SK-N-SH treated with all-trans-retinoic acid at 6 μM for 48 hours (cell line): ENCODE measurements at regions not wholly inside any gene's neighbourhood (a gene's known extent, or its start where the extent isn't known, plus 50 kb on each side); places are given as distances from the start of the nearest gene placed in this dataset.
"Not testable (repeated sequence)": the region's sequence is repeated elsewhere in the genome, so short reads cannot be mapped to it uniquely, and the experiment has no call there.

Experiments
- ARNTL ChIP-seq: fragments of 450-650 bp; formaldehyde crosslinking; IDR thresholded peaks from 2 replicates; pipeline ENCODE4 v1.5.0; 2020; ENCODE audit warnings: low read depth, mild to moderate bottlenecking, moderate library complexity, borderline replicate concordance
- ESRRG ChIP-seq: fragments of 250-450 bp; sonication (Bioruptor Pico); IDR thresholded peaks from 2 replicates; pipeline ENCODE4 v1.6.1; 2021; ENCODE audit warnings: mild to moderate bottlenecking
- RARB ChIP-seq: fragments of 250-450 bp; sonication (Bioruptor Pico); IDR thresholded peaks from 2 replicates; pipeline ENCODE4 v1.8.0; 2021; ENCODE audit warnings: mild to moderate bottlenecking, moderate library complexity
- TCF4 ChIP-seq: fragments of 250-450 bp; sonication (Bioruptor Pico); IDR thresholded peaks from 2 replicates; pipeline ENCODE4 v1.8.0; 2021; ENCODE audit warnings: mild to moderate bottlenecking, moderate library complexity, borderline replicate concordance
- ZC3H10 ChIP-seq: fragments of 250-450 bp; sonication (Bioruptor Pico); IDR thresholded peaks from 2 replicates; pipeline ENCODE4 v1.5.1; 2021; ENCODE audit warnings: mild to moderate bottlenecking, moderate library complexity
- ZFP30 ChIP-seq: fragments of 450-650 bp; formaldehyde crosslinking; IDR thresholded peaks from 2 replicates; pipeline ENCODE4 v1.5.0; 2022; ENCODE audit warnings: mild to moderate bottlenecking, moderate library complexity
- ZNF565 ChIP-seq: fragments of 450-650 bp; formaldehyde crosslinking; conservative IDR thresholded peaks from 2 replicates; pipeline ENCODE4 v1.5.0; 2020; ENCODE audit warnings: low read depth, mild to moderate bottlenecking, moderate library complexity
- ZNF70 ChIP-seq: fragments of 450-650 bp; formaldehyde crosslinking; IDR thresholded peaks from 2 replicates; pipeline ENCODE4 v1.5.0; 2020; ENCODE audit warnings: mild to moderate bottlenecking, moderate library complexity
- TF ChIP-seq, protein P1 (sequence below): fragments of 250-450 bp; sonication (Bioruptor Pico); IDR thresholded peaks from 2 replicates; pipeline ENCODE4 v1.8.0; 2020; ENCODE audit warnings: mild to moderate bottlenecking, moderate library complexity, borderline replicate concordance
- TF ChIP-seq, protein P2 (sequence below): fragments of 250-450 bp; sonication (Bioruptor Pico); IDR thresholded peaks from 2 replicates; pipeline ENCODE4 v1.5.1; 2020; ENCODE audit warnings: low read depth, mild to moderate bottlenecking, moderate library complexity
- TF ChIP-seq, protein P3 (sequence below): fragments of 250-450 bp; sonication (Bioruptor Pico); IDR thresholded peaks from 2 replicates; pipeline ENCODE4 v1.5.1; 2021; ENCODE audit warnings: mild to moderate bottlenecking, moderate library complexity

DNA sequence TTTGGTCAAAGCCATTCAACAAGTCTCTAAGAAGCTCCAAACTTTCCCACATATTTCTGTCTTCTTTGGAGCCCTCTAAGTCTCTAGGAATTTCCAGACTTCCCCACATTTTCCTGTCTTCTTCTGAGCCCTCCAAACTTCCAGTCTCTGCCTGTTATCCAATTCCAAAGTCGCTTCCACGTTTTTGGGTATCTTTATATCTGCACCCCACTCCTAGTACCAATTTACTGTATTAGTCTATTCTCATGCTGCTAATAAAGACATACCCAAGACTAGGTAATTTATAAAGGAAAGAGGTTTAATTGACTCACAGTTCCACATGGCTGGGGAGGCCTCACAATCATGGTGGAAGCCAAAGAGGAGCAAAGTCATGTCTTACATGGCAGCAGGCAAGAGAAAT, 182.9 kb upstream of the ARRDC3 start:
- not testable (repeated sequence) for TF ChIP-seq ESRRG (CRISPR knock-in tag); ZFP30 (CRISPR knock-in tag); ZNF70 (CRISPR knock-in tag); ARNTL (CRISPR knock-in tag); TCF4 (CRISPR knock-in tag); RARB (CRISPR knock-in tag); ZC3H10; ZNF565
- TF ChIP-seq, protein P1, sequence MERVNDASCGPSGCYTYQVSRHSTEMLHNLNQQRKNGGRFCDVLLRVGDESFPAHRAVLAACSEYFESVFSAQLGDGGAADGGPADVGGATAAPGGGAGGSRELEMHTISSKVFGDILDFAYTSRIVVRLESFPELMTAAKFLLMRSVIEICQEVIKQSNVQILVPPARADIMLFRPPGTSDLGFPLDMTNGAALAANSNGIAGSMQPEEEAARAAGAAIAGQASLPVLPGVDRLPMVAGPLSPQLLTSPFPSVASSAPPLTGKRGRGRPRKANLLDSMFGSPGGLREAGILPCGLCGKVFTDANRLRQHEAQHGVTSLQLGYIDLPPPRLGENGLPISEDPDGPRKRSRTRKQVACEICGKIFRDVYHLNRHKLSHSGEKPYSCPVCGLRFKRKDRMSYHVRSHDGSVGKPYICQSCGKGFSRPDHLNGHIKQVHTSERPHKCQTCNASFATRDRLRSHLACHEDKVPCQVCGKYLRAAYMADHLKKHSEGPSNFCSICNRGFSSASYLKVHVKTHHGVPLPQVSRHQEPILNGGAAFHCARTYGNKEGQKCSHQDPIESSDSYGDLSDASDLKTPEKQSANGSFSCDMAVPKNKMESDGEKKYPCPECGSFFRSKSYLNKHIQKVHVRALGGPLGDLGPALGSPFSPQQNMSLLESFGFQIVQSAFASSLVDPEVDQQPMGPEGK = not testable (repeated sequence)
- TF ChIP-seq, protein P2, sequence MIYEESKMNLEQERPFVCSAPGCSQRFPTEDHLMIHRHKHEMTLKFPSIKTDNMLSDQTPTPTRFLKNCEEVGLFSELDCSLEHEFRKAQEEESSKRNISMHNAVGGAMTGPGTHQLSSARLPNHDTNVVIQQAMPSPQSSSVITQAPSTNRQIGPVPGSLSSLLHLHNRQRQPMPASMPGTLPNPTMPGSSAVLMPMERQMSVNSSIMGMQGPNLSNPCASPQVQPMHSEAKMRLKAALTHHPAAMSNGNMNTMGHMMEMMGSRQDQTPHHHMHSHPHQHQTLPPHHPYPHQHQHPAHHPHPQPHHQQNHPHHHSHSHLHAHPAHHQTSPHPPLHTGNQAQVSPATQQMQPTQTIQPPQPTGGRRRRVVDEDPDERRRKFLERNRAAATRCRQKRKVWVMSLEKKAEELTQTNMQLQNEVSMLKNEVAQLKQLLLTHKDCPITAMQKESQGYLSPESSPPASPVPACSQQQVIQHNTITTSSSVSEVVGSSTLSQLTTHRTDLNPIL (CRISPR knock-in tag) = not testable (repeated sequence)
- TF ChIP-seq, protein P3, sequence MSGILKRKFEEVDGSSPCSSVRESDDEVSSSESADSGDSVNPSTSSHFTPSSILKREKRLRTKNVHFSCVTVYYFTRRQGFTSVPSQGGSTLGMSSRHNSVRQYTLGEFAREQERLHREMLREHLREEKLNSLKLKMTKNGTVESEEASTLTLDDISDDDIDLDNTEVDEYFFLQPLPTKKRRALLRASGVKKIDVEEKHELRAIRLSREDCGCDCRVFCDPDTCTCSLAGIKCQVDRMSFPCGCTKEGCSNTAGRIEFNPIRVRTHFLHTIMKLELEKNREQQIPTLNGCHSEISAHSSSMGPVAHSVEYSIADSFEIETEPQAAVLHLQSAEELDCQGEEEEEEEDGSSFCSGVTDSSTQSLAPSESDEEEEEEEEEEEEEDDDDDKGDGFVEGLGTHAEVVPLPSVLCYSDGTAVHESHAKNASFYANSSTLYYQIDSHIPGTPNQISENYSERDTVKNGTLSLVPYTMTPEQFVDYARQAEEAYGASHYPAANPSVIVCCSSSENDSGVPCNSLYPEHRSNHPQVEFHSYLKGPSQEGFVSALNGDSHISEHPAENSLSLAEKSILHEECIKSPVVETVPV (CRISPR knock-in tag) = not testable (repeated sequence)
